Ecto neural progenitor cell (in vitro differentiated cells): ENCODE measurements at regions not wholly inside any gene's neighbourhood (a gene's known extent, or its start where the extent isn't known, plus 50 kb on each side); places are given as distances from the start of the nearest gene placed in this dataset.

Source experiments
- DNase-seq: peaks from one replicate; pipeline ENCODE4 v3.0.0-alpha.2; 2018; ENCODE audit warnings: low spot score

DNA sequence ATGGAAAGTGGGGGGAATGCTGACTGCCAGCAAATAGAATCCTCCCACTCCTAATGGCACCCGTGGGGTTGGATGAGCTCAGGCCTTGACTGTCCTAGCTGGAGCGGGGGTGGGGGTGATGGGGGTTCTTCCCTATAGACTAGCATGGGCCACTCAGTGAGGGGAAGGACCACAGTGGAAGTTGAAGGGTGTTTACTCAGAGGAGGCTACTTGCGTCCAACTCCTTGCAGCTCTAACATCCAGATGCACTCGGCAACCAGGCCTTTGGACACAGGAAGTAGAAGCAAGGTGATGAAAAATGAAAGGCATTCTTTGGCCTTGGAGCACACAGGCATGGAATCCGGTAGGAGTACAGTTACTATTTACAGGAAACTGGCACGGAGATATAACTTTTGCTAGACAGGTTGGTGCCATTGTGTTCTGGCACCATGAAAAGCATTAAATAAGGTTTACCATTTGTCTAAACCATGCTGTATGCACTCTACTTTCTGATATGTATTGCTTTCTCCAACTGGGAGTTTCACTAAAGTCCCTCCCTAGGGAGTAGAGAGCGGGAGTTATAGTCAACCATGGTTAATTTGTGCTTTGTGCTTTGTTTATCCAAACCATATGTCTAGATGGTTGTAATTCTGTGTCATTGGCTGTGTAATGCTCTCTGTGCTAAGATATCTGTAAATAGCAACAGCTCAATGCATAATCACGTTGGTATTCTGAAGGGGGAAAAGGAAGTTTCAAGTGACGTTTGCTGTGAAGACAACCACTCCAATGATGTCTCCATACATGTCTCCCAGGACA, 125.3 kb downstream of the TSHZ3 start:
- no peak for DNase-seq

DNA sequence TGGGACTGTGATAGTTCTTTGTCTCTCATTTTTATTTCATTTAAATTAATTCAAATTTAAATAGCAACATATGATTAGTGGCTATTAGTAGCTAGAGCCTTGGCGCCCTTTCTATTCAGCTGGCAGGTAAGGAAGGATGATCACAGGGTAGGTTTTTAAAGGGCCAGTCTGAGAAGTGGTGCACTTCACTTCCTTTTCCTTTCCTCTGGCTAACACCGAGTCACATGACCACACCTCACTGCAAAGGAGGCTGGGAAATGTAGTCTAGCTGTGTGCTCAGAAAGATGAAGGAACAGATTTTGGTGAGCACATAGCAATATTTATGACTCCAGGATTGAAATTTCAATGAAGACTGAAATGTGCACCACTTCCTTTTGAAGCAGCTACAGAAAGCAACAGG, 128.7 kb downstream of the TSHZ3 start:
- no peak for DNase-seq

DNA sequence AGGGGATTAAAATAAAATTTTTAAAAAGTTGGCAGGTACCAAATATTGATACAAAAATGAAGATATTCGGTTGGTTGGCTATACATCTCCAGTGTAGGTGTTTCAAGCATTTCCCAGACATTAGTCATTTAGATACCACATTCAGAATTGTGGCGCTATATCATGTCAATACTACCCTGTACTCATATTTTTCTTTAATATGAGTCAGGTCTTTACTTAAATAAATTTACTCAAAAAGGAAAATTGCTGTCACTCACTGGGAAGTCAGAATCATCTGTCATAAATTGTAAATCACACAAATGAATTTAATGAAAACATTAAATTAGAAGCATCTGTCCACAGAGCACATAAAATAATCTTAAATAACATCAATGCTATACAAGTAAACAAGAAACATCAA, 134.2 kb downstream of the TSHZ3 start:
- no peak for DNase-seq

DNA sequence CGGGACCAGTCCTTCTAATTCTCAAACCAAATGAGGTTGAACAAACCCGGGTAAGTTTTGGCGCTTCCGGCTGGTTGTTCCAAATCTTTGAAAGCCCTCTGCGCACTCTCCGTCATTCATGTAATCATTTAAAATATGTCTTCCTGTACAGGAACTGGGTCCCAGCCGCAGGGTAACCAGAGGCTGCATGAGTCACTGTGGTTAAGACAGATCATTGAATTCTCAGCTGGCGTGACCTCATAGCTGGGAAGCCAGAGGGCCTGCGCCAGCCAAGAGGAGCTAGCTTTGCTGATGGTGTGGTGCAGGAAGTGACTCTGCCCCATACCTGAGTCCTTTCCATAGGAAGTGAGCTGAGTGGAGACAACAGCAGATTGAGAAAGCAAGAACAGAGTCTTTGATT, 135.2 kb downstream of the TSHZ3 start:
- DNase-seq: no peak

DNA sequence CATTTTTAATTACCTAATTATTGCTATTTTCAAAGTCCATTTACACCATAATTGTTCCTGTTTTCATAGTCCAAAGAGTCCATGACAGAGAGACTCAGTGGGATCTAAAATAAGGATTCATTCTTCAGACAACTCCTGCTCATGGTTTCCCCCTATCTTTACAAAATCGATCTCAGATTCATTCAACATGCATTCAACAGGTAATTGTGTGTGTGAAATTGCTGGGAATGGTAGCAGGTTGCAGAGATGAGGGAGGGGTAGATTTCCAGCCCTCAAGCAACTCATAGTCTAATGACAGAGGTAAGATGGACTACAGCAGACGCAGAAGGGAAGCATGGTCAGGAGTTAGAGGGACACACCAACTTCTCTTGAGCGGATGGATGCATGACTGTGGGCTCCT, 138.1 kb downstream of the TSHZ3 start:
- no peak for DNase-seq

DNA sequence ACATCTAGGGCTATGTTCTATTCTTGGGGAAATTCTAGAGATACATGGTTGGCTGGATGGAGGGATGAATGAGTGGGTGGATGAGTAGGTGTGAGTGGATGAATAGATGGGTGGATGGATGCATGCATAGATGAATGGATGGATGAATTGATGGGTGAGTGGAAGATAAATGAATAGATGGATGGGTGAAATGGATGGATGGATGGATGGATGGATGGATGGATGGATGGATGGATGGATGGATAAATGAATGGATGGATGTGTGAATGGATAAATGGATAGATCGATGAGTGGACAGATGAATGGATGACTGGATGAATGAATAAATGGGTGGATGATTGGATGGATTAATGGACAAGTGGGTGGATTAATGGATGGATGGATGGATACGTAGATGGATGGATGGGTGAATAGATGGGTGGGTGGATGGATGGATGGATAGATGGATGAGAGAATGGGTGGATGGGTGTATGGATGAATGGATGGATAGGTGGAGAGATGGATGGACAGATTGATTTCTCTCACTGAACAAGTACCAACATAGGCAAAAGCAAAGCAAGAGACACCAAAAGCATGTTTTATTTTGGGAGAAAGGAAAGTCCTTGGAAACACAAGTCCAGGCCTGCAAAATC, 143.2 kb downstream of the TSHZ3 start:
- DNase-seq: no peak

DNA sequence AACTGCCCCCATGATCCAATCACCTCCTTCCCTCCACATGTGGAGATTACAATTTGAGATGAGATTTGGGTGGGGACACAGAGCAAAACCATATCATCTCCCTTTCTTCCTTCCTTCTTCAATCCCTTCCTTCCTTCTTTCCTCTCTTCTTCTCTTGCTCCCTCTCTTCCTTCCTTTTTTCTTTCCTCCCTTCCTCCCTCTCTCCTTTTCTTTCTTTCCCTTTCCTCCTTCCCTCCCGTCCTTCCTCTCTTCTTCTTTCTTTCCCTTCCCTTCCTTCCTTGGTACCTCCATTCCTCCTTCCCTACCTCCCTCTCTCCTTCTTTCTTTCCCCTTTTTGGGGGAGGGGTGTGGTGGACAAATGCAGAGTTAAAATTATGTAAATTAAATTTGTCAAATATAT, 145.1 kb downstream of the TSHZ3 start:
- no peak for DNase-seq

DNA sequence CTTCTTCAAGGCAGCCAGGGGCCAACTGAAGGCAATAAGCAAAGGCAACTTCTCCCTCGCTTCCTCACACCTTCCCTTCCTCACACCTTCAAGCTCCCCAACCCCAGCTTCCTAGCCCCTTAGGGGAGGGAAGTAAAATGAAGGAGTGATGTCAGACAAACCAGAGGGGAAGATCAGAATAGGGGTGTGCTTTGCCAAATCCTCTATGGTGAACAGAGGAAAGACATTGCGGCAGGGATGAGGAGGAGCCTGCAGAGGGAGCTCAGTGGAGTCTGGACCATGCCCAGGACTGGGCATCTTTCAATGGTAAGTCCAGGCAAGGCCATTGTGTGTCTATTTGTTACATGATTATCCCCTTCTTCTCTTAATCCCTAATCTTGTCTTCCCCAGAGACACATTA, 164.0 kb downstream of the TSHZ3 start:
- DNase-seq: no peak

DNA sequence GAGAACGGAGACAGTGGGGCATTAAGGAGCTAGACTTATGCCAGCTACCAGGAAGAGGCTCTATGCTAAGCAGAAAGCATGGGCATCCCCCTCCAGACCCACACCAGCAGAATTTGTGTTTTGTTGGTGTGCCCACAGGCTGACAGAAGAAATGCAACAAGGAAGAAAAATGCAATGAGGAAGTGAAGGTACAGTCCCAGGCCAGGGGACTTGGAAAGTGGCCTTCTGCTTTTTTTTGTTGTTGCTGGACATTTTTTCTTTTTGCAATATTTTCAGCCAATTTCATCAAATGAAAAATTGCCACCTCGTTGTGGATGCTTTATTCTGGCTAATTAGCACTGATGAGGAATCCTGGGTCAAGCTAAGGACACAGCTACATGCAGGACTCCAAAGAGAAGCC, 167.7 kb downstream of the TSHZ3 start:
- DNase-seq: no peak

DNA sequence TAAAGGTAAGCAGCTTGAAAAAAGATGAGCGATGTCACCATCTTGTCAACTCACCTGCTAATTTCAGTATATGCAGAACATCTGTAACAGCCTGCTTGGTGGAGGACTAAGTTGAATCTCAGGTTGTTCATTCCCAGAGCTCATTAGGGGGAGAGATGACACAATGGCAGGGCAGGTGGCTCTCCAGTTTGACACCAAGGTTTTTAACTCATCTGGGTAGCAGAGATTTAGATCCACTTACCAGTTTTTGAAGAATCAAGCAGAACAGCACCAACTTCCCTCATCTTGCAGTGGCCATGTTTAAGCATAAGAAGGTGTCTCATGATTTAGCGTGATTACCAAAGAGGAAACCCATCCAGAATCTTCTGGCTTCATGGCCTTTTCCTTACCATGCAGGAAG, 168.3 kb downstream of the TSHZ3 start:
- no peak for DNase-seq

DNA sequence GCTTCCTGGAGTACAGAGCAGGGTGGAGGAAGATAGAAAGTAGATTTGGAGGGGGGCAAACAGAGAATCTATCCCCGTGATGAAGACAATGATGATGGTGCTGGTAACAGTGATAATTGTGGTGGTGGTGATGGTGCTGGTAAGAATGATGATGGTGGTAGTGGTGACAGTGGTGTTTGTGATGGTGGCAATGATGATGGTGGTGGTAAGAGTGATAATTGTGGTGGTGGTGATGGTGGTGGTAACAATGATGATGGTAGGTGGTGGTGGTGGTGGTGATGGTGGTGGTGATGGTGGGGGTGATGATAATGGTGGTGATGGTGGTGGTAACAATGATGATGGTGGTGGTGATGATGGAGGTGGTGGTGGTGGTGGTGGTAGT, 169.8 kb downstream of the TSHZ3 start:
- no peak for DNase-seq

DNA sequence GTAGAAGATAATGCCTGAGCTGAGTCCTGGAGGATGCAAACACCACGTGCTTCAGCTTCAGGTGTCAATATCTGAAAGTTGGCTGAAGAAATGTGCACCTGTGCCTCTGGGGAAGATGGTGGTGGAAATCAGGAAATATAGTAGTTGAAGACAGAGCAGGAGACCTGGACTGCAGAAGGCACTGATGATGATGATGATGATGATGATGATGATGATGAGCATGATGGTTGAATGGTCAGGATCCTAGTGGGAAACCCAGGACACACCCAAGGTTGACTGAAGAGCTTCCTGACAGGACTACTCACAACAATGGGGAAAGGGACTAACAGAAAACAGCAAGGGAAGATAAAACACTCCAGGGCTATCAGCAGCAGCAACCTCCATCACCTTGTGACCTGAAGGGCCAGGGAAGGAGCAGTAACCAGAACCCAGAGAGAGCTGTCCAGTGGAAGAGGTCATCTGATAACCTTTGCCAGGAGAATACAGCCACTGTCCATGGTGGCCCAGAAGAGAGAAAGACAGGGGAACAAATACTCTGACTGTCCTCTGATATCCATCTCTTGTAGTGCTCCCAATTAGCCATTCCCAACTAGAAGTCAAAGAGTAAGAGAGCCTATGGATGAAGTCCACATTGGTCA, 170.3 kb downstream of the TSHZ3 start:
- no peak for DNase-seq

DNA sequence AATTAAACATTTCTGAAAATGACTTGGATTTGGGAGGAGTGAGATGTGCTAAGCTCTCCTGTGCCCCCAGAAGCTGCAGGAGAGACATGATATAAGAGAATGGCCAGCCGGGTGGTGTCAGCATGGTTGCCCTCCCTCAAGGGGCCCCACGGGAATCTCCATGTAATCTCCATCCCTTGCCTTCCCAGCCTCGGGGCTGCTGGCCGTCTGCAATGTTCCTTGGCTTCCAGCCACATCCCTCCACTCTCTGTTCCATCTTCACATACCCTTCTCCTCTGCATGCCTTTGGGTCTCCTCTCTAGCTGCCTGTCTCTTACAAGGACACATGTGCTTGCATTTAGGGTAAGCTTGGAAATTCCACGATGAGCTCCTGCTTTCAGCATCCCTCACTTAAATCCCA, 172.0 kb downstream of the TSHZ3 start:
- no peak for DNase-seq

DNA sequence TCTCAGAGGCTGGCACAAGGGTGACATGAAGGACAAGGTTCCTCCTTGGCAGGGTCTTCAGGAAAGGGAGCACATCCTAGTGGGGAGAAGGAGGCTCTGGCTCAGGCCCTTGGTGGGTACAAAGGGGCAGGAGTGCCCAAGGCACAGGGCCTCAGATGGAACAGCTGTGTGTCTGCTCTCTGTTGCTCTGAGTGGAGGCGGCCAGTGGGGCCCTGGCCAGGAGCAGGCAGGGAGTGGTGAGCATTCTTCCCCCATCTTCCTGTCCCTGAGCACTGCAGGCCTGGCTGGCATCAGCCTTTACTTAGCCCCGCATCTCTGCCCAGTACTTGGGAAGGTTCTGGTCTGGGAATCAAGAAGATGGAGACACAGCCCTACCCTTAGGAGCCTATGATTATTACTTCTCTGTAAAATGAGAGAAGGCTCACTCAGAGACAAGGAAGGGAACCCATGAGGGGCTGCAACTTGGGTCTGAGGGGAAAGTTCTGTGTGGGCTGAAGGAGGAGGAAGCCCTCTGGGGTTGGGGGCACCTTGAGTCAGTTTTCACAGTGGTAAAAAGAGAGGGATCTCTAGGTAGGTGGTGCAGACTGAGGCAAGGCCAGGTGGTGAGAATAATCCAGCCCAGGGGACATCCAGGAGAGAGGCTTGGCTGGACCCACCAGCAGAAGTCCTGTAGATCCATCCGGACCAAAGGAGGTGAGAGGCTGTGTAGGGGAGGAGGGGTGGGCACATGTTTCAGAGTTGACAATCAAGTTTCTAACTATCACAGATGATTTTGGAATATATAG, 173.5 kb downstream of the TSHZ3 start:
- DNase-seq: no peak

DNA sequence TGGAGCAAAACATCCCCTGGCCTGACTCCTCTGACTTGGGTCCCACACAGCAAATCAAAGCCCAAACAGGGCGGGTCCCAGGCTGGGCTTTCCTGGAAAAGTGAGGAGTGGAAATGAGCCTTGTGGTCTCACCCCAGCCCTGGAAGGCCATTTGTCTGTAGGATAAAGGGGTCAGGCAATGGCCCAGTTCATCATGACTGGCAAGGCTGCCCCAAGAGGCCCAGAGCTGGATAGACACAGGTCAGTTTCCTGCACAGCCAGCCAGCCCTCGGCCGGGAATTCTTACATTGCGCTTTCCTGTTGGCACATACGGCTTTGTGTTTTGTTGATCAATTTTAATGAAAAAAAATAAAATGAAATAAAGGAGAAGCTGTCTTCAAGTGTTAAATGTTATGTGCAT, 174.3 kb downstream of the TSHZ3 start:
- DNase-seq: no peak

DNA sequence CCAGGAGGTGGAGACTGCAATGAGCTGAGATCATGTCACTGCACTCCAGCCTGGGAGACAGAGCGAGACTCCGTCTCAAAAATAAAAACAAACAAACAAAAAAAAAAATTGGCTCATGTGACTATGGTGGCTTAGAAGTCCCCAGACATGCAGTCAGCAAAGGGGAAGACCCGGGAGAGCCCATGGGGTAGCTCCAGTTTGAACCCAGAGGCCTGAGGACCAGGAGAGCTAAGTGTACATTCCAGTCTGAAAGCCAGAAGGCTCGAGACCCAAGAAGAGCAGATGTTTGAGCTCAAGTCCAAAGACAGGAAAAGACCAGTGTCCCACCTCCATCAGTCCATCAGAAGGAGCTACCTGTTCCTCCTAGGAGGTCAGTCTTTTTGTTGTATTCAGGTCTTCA, 175.2 kb downstream of the TSHZ3 start:
- DNase-seq: no peak

DNA sequence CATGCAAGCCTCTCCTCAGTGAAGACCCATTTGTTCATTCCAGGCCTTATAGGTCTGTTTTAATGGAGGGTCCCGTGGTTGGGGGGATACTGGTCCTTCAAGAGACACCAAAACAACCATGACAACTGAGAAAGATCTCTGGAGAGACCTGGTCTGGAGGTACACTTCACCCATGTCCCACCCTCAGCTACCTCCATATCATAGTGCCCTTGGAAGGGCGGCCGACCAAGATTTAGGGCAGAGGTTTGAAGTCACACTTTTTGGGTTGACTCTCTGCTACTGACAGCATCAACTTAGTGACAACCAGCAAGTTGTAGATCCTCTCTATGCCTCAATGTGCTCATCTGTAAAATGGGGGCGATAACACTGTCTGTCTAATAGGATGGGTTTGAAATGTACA, 177.3 kb downstream of the TSHZ3 start:
- no peak for DNase-seq

DNA sequence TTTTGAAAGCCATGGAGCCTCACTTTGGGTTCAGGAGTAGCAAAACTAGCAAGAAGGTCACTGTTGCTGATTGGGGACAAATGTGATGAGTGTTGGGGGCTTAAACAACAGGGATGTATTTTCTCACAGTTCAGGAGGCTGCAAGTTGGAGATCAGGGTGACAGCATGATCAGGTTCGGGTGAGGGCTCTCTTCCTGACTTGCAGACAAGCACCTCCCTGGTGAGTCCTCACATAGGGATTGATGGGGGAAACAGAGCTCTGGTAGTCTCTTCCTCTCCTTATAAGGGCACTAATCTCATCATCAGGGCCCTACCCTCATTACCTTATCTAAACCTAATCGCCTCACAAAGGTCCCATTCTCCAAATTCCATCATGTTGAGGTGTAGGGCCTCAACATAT, 179.2 kb downstream of the TSHZ3 start:
- DNase-seq: no peak

DNA sequence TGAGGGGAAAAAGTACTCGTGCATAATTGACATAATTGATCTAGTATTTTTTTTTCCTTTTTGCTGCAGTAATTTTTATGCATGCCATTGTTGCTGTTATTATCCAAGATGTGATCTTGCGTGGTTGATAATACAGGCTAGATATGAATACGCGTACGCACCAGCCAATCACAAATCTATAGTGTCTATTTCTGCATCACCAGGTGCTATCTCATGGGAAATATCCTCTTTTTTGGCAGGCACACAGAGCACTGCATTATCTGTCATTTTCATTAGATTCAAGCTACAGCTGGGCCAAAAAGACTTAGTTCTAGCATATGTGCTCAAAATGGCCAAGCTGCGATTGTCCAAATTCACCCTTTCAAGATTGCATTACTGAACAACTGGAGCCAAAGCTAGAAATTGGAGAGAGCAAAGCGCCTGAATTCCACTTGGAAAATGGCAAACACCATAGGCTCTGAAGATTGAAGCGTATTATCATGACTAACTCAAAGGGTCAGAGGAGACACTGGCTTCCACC, 181.1 kb downstream of the TSHZ3 start:
- DNase-seq: no peak

DNA sequence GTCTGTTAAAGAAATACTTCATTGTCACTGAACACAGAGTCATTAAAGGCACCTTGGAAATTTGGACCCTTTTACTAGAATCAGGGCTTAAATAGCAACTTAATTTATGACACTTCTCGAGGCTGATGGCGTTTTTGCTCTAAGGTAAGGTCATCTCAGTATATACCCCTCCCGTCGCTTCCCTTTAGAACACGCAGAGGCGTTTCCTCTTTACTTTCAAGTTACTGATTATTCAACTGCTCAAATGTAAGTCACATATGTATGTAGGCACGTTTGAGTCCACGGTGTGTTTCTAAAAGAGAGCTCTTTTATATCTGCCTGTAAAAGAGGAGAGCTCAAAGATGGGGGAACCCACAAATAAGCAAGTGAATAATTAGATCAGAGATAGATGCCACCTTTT, 181.5 kb downstream of the TSHZ3 start:
- no peak for DNase-seq

DNA sequence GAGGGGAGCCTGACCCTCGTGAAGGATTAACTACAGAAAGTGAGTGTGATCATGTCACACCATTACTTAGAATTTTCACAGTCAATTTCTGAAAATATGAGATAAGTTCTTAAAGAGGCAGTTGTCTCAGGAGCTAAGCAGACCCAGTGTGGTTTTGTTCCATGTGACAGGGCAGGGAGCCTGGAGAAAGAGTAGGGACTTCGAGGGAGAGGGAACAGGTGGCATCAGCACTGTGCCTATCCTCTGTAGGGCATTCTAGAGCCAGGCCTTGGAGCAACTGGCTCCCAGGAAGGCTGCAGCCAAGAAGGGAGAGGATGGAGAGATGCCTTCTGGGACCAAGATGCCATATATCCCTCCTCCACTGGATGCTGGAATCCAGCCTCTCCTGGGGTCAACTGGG, 183.0 kb downstream of the TSHZ3 start:
- DNase-seq: no peak

DNA sequence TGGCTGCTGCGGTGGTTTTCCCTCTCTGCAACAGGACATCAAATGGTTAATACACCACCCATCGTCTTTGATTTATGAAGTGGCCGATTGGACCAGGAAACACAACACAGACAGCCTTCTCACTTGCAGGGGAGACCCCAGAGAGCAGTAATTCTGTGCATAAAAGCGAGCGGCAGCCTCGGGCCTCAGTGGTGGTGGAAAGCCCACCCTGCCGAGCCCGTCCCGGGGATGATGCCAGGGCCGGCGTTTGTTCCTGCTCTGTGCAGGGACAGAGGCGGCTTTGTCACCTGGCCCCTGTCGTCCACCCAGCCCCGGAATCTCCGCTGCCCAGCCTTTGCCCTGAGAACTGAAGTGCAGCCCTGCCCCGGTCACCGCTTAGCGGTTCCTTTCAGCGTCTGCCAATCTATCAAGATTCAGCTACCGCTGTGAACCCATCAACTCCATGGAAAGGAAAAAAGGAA, 184.4 kb downstream of the TSHZ3 start:
- DNase-seq: no peak
